Type B pancreatic cell (in vitro differentiated cells): ENCODE measurements at regions not wholly inside any gene's neighbourhood (a gene's known extent, or its start where the extent isn't known, plus 50 kb on each side); places are given as distances from the start of the nearest gene placed in this dataset.

Source experiments
- DNase-seq: peaks from one replicate; pipeline ENCODE4 v3.0.0; 2021; ENCODE audit warnings: mixed read lengths; ENCODE audit not compliant: unreplicated experiment; ENCODE audit errors: extremely low spot score
- H3K27ac Mint-ChIP-seq: 2 replicates; pipeline ENCODE4 v1.8.0; 2021; ENCODE audit warnings: mild to moderate bottlenecking, mixed read lengths
- H3K27me3 Mint-ChIP-seq: 2 replicates; pipeline ENCODE4 v1.8.0; 2021; ENCODE audit warnings: mixed read lengths
- H3K36me3 Mint-ChIP-seq: 2 replicates; pipeline ENCODE4 v1.8.0; 2021; ENCODE audit warnings: mixed read lengths
- H3K4me1 Mint-ChIP-seq: one replicate; pipeline ENCODE4 v1.8.0; 2021; ENCODE audit warnings: mixed read lengths; ENCODE audit not compliant: unreplicated experiment
- H3K4me3 Mint-ChIP-seq: 2 replicates; pipeline ENCODE4 v1.8.0; 2021; ENCODE audit warnings: mild to moderate bottlenecking, mixed read lengths
- H3K9me3 Mint-ChIP-seq: 2 replicates; pipeline ENCODE4 v1.8.0; 2021; ENCODE audit warnings: mixed read lengths
- TF ChIP-seq, protein P1 (sequence below): fragments of 200-600 bp; sonication (generic); conservative IDR thresholded peaks from 2 replicates; pipeline ENCODE4 v1.5.0; 2021; ENCODE audit warnings: antibody characterized with exemption, mild to moderate bottlenecking

DNA sequence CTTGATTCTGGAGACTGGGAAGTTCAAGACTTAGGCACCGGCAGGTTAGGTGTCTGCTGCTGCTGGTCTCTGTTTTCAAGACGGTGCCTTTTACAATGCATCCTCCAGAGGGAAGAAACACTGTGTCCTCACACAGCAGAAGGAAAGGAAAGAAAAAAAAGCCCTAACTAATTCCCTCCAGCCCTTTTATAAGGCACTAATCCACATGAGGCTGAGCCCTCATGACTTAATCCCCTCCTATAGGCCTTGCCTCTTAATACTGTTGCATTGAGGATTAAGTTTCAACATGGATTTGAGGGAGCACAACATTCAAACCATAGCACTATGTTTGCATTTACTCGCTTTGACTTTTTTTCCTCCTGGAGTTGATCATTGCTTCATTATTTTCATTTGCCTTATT is 585.9 kb downstream of the TLR4 start:
- Mint-ChIP-seq H3K27me3 (no peaks in the 10 kb centered on the region), H3K27ac (no peak overlapping the region), H3K36me3 (no peaks in the 10 kb centered on the region), H3K4me1 (no peaks in the 10 kb centered on the region), H3K9me3 (no peaks in the 10 kb centered on the region), H3K4me3 (no peak overlapping the region)
- TF ChIP-seq, protein P1, sequence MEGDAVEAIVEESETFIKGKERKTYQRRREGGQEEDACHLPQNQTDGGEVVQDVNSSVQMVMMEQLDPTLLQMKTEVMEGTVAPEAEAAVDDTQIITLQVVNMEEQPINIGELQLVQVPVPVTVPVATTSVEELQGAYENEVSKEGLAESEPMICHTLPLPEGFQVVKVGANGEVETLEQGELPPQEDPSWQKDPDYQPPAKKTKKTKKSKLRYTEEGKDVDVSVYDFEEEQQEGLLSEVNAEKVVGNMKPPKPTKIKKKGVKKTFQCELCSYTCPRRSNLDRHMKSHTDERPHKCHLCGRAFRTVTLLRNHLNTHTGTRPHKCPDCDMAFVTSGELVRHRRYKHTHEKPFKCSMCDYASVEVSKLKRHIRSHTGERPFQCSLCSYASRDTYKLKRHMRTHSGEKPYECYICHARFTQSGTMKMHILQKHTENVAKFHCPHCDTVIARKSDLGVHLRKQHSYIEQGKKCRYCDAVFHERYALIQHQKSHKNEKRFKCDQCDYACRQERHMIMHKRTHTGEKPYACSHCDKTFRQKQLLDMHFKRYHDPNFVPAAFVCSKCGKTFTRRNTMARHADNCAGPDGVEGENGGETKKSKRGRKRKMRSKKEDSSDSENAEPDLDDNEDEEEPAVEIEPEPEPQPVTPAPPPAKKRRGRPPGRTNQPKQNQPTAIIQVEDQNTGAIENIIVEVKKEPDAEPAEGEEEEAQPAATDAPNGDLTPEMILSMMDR, result no peak
- no peak for DNase-seq

DNA sequence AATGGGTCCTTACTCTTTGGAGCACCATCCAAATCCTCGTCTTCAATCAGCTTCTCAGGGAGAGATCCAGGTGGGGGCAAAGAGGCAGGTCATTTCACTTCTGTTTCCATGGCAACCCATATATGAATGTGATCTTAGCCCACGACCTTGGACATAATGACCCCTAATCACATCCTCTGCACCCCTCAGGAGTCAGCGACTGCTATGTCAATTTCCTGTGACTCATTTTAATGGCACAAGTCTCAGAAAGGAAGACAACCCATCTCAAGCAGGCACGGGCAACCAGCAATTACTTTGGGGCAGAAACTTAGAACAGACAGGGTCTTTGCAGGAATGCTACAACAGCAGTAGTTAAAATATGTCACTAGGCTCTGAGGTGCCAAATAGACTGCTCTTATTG is 591.2 kb downstream of the TLR4 start:
- no peaks in the 10 kb centered on the region for H3K27me3 Mint-ChIP-seq
- TF ChIP-seq, protein P1, result no peak
- no peaks in the 10 kb centered on the region for H3K9me3 Mint-ChIP-seq
- no peaks in the 10 kb centered on the region for H3K36me3 Mint-ChIP-seq
- H3K4me3 Mint-ChIP-seq, result no peak overlapping the region
- no peak overlapping the region for H3K27ac Mint-ChIP-seq
- H3K4me1 Mint-ChIP-seq, result peaks cover 13% of the 10 kb centered on the region
- DNase-seq, result no peak

DNA sequence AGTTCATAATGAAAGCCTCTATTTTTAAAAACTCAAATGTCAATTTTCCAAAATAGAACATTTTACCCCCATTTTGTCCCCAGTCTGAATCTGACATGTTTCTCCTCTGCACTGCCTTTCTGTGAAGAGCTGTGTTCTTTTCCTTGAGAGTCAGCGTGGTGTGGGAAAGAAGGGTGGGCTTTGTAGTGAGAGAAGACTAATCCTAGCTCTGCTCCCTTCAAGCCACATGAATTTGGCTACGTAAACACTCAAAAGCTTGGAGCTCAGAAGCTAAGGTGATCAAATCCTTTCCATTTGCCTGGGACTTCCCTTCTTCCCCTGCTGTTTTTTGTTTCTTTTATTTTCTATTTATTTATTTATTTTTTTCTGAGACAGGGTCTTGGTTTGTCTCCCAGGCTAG is 598.5 kb downstream of the TLR4 start:
- no peaks in the 10 kb centered on the region for H3K27me3 Mint-ChIP-seq
- H3K4me1 Mint-ChIP-seq, result peaks cover 8% of the 10 kb centered on the region
- H3K36me3 Mint-ChIP-seq, result no peaks in the 10 kb centered on the region
- no peak for DNase-seq
- H3K9me3 Mint-ChIP-seq, result no peaks in the 10 kb centered on the region
- no peak overlapping the region for H3K4me3 Mint-ChIP-seq
- TF ChIP-seq, protein P1, result no peak
- no peak overlapping the region for H3K27ac Mint-ChIP-seq

DNA sequence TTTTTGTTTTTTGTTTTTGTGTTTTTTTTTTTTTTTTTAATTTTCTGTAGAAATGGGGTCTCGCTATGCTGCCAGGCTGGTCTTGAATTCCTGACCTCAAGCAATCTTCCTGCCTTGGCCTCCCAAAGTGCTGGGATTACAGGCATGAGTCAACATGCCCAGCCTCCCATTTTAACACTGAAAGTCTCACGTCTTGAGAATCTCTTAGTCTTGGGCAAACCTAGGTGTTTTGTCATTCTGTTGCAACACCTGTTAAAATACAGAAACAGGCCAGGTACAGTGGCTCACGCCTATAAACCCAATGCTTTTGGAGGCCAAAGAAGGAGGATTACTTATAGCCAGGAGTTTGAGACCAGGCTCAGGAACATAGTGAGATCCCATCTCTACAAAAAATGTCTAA is 599.0 kb downstream of the TLR4 start:
- DNase-seq, result no peak
- H3K27ac Mint-ChIP-seq, result no peak overlapping the region
- TF ChIP-seq, protein P1, result no peak
- H3K36me3 Mint-ChIP-seq, result no peaks in the 10 kb centered on the region
- no peaks in the 10 kb centered on the region for H3K9me3 Mint-ChIP-seq
- peaks cover 8% of the 10 kb centered on the region for H3K4me1 Mint-ChIP-seq
- H3K27me3 Mint-ChIP-seq, result no peaks in the 10 kb centered on the region
- H3K4me3 Mint-ChIP-seq, result no peak overlapping the region

DNA sequence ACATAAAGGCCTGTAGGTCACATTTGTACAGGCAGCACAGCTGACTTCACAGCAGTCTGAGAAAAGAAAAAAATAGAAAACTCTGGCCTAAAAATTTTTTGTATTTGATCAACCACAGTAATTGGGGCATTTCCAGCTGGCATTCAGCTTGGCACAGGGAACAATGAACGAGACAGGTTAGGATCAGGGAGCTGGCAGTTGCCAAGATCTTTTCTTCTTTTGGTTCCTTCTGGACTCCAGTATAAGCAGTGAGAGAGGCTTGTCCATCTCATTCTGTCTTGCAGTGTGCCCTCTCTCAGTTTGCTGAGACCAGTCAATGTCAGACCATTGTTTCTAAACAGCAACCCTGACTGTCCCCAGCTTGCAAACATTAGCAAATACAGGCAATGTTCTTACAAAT is 601.1 kb downstream of the TLR4 start:
- H3K4me3 Mint-ChIP-seq, result no peak overlapping the region
- H3K27ac Mint-ChIP-seq, result no peak overlapping the region
- no peaks in the 10 kb centered on the region for H3K9me3 Mint-ChIP-seq
- no peaks in the 10 kb centered on the region for H3K36me3 Mint-ChIP-seq
- no peak for DNase-seq
- TF ChIP-seq, protein P1, result no peak
- H3K27me3 Mint-ChIP-seq, result no peaks in the 10 kb centered on the region
- H3K4me1 Mint-ChIP-seq, result no peaks in the 10 kb centered on the region

DNA sequence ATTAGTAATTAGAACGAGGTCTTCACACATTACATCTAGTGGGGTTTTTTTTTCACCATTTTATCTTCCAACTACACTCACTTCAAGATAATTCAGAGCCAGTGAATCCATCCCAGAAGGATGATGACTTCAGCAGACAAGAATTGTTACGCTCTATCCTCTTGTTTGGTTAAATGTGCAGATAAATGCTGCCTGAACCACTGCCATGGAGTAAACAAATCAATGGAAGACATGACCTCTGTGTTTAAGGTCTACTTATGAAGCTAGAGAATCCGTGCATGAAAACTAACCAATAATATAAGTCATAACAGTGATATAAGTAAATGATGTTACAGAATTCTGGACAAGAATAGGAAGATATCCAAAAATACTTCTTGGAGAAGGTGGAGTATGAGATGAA is 602.6 kb downstream of the TLR4 start:
- no peak overlapping the region for H3K27ac Mint-ChIP-seq
- H3K9me3 Mint-ChIP-seq, result no peaks in the 10 kb centered on the region
- TF ChIP-seq, protein P1, result no peak
- no peak overlapping the region for H3K4me3 Mint-ChIP-seq
- no peaks in the 10 kb centered on the region for H3K4me1 Mint-ChIP-seq
- DNase-seq, result no peak
- no peaks in the 10 kb centered on the region for H3K27me3 Mint-ChIP-seq
- H3K36me3 Mint-ChIP-seq, result no peaks in the 10 kb centered on the region
